H9 (cell line): ENCODE measurements at regions not wholly inside any gene's neighbourhood (a gene's known extent, or its start where the extent isn't known, plus 50 kb on each side); places are given as distances from the start of the nearest gene placed in this dataset.

ENCODE experiments used
- DNase-seq: peaks from one replicate; pipeline ENCODE4 v3.0.0-alpha.2; 2017
- H2AFZ ChIP-seq: one replicate; pipeline ENCODE4 v1.6.1; 2013; ENCODE audit warnings: mild to moderate bottlenecking, low read length, control low read depth, moderate library complexity
- H2AK5ac ChIP-seq: 2 replicates; pipeline ENCODE4 v1.6.1; 2013; ENCODE audit warnings: low read length, control low read depth, mixed read lengths; ENCODE audit not compliant: insufficient read length
- H2BK120ac ChIP-seq: one replicate; pipeline ENCODE4 v1.6.1; 2013; ENCODE audit warnings: low read depth, mild to moderate bottlenecking, low read length, control low read depth, inconsistent platforms; ENCODE audit not compliant: poor library complexity, severe bottlenecking
- H2BK12ac ChIP-seq: 2 replicates; pipeline ENCODE4 v1.6.1; 2013; ENCODE audit warnings: low read length, control low read depth, mixed read lengths, low read depth; ENCODE audit not compliant: insufficient read length
- H2BK15ac ChIP-seq: 2 replicates; pipeline ENCODE4 v1.6.1; 2013; ENCODE audit warnings: low read depth, low read length, control low read depth
- H2BK20ac ChIP-seq: one replicate; pipeline ENCODE4 v1.6.1; 2013; ENCODE audit warnings: low read depth, mild to moderate bottlenecking, low read length, control low read depth, inconsistent platforms; ENCODE audit not compliant: poor library complexity, severe bottlenecking
- H2BK5ac ChIP-seq: 2 replicates; pipeline ENCODE4 v1.6.1; 2013; ENCODE audit warnings: low read length, control low read depth, mixed read lengths; ENCODE audit not compliant: insufficient read length
- H3K14ac ChIP-seq: 2 replicates; pipeline ENCODE4 v1.6.1; 2013; ENCODE audit warnings: low read length, control low read depth; ENCODE audit not compliant: insufficient read depth
- H3K18ac ChIP-seq: 2 replicates; pipeline ENCODE4 v1.6.1; 2013; ENCODE audit warnings: low read depth, mild to moderate bottlenecking, mixed read lengths, low read length, control low read depth; ENCODE audit not compliant: insufficient read length
- H3K23ac ChIP-seq: 2 replicates; pipeline ENCODE4 v1.6.1; 2013; ENCODE audit warnings: low read length, control low read depth, mixed read lengths, low read depth; ENCODE audit not compliant: insufficient read length
- H3K23me2 ChIP-seq: 2 replicates; pipeline ENCODE4 v1.6.1; 2013; ENCODE audit warnings: low read depth, mild to moderate bottlenecking, mixed read lengths, low read length, control low read depth; ENCODE audit not compliant: insufficient read length, poor library complexity, severe bottlenecking
- H3K27ac ChIP-seq: 2 replicates; pipeline ENCODE4 v1.5.1; 2013; ENCODE audit warnings: low read length, control low read depth, mixed read lengths, low read depth; ENCODE audit not compliant: insufficient read length
- H3K27me3 ChIP-seq: 2 replicates; pipeline ENCODE4 v1.6.1; 2013; ENCODE audit warnings: low read length, control low read depth, inconsistent platforms; ENCODE audit not compliant: insufficient read depth
- H3K4ac ChIP-seq: 2 replicates; pipeline ENCODE4 v1.6.1; 2013; ENCODE audit warnings: low read depth, mild to moderate bottlenecking, control low read depth, inconsistent platforms, low read length, moderate library complexity
- H3K4me1 ChIP-seq: 2 replicates; pipeline ENCODE4 v1.6.1; 2013; ENCODE audit warnings: low read length, control low read depth, inconsistent platforms; ENCODE audit not compliant: insufficient read depth
- H3K4me2 ChIP-seq: 2 replicates; pipeline ENCODE4 v1.6.1; 2013; ENCODE audit warnings: low read length, control low read depth, mixed read lengths; ENCODE audit not compliant: insufficient read length, insufficient read depth
- H3K56ac ChIP-seq: 2 replicates; pipeline ENCODE4 v1.6.1; 2013; ENCODE audit warnings: low read depth, mild to moderate bottlenecking, mixed read lengths, low read length, control low read depth; ENCODE audit not compliant: insufficient read length
- H3K79me1 ChIP-seq: 2 replicates; pipeline ENCODE4 v1.6.1; 2013; ENCODE audit warnings: low read depth, mild to moderate bottlenecking, moderate library complexity, low read length, control low read depth, inconsistent platforms; ENCODE audit not compliant: insufficient read depth, poor library complexity, severe bottlenecking
- H3K79me2 ChIP-seq: 2 replicates; pipeline ENCODE4 v1.6.1; 2013; ENCODE audit warnings: low read length, control low read depth, inconsistent platforms; ENCODE audit not compliant: insufficient read depth
- H3K9ac ChIP-seq: 2 replicates; pipeline ENCODE4 v1.6.1; 2013; ENCODE audit warnings: low read length, control low read depth, mixed read lengths; ENCODE audit not compliant: insufficient read length; ENCODE audit errors: extremely low read depth
- H3K9me3 ChIP-seq: one replicate; pipeline ENCODE4 v1.6.1; 2013; ENCODE audit warnings: low read depth, low read length, inconsistent platforms; ENCODE audit not compliant: control insufficient read depth
- H3T11ph ChIP-seq: one replicate; pipeline ENCODE4 v1.6.1; 2013; ENCODE audit warnings: mild to moderate bottlenecking, low read length, control low read depth, inconsistent platforms
- H4K20me1 ChIP-seq: one replicate; pipeline ENCODE4 v1.6.1; 2013; ENCODE audit not compliant: control insufficient read depth, insufficient read length, insufficient read depth
- H4K5ac ChIP-seq: 2 replicates; pipeline ENCODE4 v1.6.1; 2013; ENCODE audit warnings: low read depth, mild to moderate bottlenecking, mixed read lengths, low read length, control low read depth; ENCODE audit not compliant: insufficient read length
- H4K8ac ChIP-seq: replicated peaks from 2 replicates; pipeline ENCODE4 v1.6.1; 2013; ENCODE audit warnings: low read length, control low read depth, mixed read lengths, low read depth; ENCODE audit not compliant: insufficient read length
- H4K91ac ChIP-seq: 2 replicates; pipeline ENCODE4 v1.6.1; 2013; ENCODE audit warnings: low read depth, mild to moderate bottlenecking, moderate library complexity, mixed read lengths, low read length, control low read depth; ENCODE audit not compliant: insufficient read length
- H3K27ac Mint-ChIP-seq, 3 experiments: 2 replicates in 2 of 3; 3 replicates in 1 of 3; pipeline ENCODE4 v1.8.0; 2020 to 2021; ENCODE audit warnings: mixed read lengths in 3 of 3, mild to moderate bottlenecking in 1 of 3, moderate library complexity in 1 of 3
- H3K27me3 Mint-ChIP-seq: 2 replicates; pipeline ENCODE4 v1.8.0; 2021; ENCODE audit warnings: low read depth, mild to moderate bottlenecking, moderate library complexity, mixed read lengths
- H3K36me3 Mint-ChIP-seq, 3 experiments: 2 replicates in 2 of 3; 3 replicates in 1 of 3; pipeline ENCODE4 v1.8.0; 2020 to 2021; ENCODE audit warnings: low read depth in 3 of 3, mixed read lengths in 3 of 3; ENCODE audit not compliant: insufficient read depth in 1 of 3
- H3K4me1 Mint-ChIP-seq, 2 experiments: 2 replicates each; pipeline ENCODE4 v1.8.0; 2020; ENCODE audit warnings: mixed read lengths in 2 of 2
- H3K4me3 Mint-ChIP-seq, 2 experiments: 2 replicates in 1 of 2; 3 replicates in 1 of 2; pipeline ENCODE4 v1.8.0; 2020 to 2021; ENCODE audit warnings: mild to moderate bottlenecking in 2 of 2, mixed read lengths in 2 of 2, moderate library complexity in 1 of 2
- H3K9me3 Mint-ChIP-seq, 2 experiments: 2 replicates in 1 of 2; 3 replicates in 1 of 2; pipeline ENCODE4 v1.8.0; 2020; ENCODE audit warnings: mild to moderate bottlenecking in 2 of 2, mixed read lengths in 2 of 2, moderate library complexity in 1 of 2
- WGBS: extraction: QIAGEN DNeasy Blood & Tissue Kit; methylation state at CpG from one replicate; pipeline ENCODE4 v1.1.7; 2013; ENCODE audit warnings: missing lambda C conversion rate, low lambda C conversion rate, mixed read lengths; ENCODE audit not compliant: insufficient read length; ENCODE audit errors: extremely low coverage; 5-methylcytosine and 5-hydroxymethylcytosine counted together
- TF ChIP-seq, protein P1 (sequence below): fragments of 200-600 bp; sonication (generic); conservative IDR thresholded peaks from 3 replicates; pipeline ENCODE4 v1.8.0; 2021; ENCODE audit warnings: antibody characterized with exemption, mild to moderate bottlenecking

DNA sequence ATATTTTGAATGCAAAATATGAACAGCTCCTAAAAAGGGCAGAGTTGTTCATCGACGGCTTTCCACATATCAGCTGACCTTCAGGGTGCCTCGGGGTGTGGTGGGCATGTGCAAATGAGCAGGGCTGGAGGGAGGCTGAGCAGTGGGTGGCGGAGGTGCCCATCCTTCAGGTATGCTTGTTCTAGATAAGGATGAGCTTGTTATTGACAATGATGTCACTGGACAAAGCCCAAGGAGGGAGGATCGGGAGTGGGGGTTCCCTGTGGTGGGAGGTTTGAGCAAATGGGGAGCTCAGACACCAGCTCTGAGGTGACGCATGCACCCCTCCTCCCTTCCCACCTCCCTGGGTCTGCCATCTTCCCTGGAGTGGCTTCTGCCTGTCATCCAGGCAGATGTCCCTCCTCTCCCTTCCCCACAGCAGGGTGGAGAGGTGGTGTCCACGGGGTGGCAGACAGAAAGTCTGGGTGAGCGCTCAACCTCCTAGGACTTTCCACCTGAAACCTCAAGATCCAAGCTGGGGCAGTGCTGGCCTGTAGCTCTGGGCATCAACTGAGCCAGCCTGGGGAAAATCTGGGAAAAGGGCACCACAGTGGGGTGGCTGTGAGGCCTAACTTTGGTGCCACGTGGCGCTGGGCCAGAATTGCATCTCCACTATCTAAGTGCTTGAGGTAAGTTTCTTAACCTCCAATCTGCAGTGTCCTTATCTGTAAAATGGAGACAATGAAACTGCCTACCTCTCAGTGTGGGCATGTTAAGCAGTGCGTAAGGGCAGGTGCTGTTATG lies 106.3 kb upstream of the THY1 start:
- H3K27ac ChIP-seq = no peak overlapping the region
- no peak overlapping the region for H2AK5ac ChIP-seq
- no peak overlapping the region for H2BK120ac ChIP-seq
- H3K27me3 ChIP-seq = no peaks in the 10 kb centered on the region; the same call in 1 of the 2 replicates
- H3K27me3 Mint-ChIP-seq = peaks cover 47% of the 10 kb centered on the region
- no peak overlapping the region for H2BK20ac ChIP-seq
- H4K8ac ChIP-seq = no peak overlapping the region
- no peak overlapping the region for H3K27ac Mint-ChIP-seq
- H3K4me2 ChIP-seq = no peak overlapping the region
- no peak overlapping the region for H3K4ac ChIP-seq
- H3K79me1 ChIP-seq = no peaks in the 10 kb centered on the region
- no peaks in the 10 kb centered on the region for H3K23me2 ChIP-seq
- no peak overlapping the region for H2AFZ ChIP-seq
- no peak overlapping the region for H4K91ac ChIP-seq
- no peak for DNase-seq
- H3K9ac ChIP-seq = no peak overlapping the region
- H3K4me1 ChIP-seq = no peaks in the 10 kb centered on the region
- WGBS = no CpG with 5 or more reads among the region's 11 CpGs
- H3T11ph ChIP-seq = no peak overlapping the region
- TF ChIP-seq, protein P1, sequence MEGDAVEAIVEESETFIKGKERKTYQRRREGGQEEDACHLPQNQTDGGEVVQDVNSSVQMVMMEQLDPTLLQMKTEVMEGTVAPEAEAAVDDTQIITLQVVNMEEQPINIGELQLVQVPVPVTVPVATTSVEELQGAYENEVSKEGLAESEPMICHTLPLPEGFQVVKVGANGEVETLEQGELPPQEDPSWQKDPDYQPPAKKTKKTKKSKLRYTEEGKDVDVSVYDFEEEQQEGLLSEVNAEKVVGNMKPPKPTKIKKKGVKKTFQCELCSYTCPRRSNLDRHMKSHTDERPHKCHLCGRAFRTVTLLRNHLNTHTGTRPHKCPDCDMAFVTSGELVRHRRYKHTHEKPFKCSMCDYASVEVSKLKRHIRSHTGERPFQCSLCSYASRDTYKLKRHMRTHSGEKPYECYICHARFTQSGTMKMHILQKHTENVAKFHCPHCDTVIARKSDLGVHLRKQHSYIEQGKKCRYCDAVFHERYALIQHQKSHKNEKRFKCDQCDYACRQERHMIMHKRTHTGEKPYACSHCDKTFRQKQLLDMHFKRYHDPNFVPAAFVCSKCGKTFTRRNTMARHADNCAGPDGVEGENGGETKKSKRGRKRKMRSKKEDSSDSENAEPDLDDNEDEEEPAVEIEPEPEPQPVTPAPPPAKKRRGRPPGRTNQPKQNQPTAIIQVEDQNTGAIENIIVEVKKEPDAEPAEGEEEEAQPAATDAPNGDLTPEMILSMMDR = no peak
- H4K5ac ChIP-seq = no peak overlapping the region
- H2BK15ac ChIP-seq = no peak overlapping the region
- no peak overlapping the region for H2BK12ac ChIP-seq
- no peak overlapping the region for H3K4me3 Mint-ChIP-seq
- no peak overlapping the region for H3K18ac ChIP-seq
- H3K9me3 Mint-ChIP-seq = no peaks in the 10 kb centered on the region
- no peak overlapping the region for H2BK5ac ChIP-seq
- H3K9me3 ChIP-seq = no peaks in the 10 kb centered on the region
- no peaks in the 10 kb centered on the region for H3K36me3 Mint-ChIP-seq
- H3K79me2 ChIP-seq = 0 out of 2 replicates have a peak, but pooled peaks cover 2% of the 10 kb centered on the region
- peaks cover 9 to 11% of the 10 kb centered on the region in 2 experiments for H3K4me1 Mint-ChIP-seq
- H3K14ac ChIP-seq = no peak overlapping the region
- H3K23ac ChIP-seq = no peak overlapping the region
- no peak overlapping the region for H3K56ac ChIP-seq
- H4K20me1 ChIP-seq = no peaks in the 10 kb centered on the region
